Skeletal muscle cell (primary cell): ENCODE measurements at regions not wholly inside any gene's neighbourhood (a gene's known extent, or its start where the extent isn't known, plus 50 kb on each side); places are given as distances from the start of the nearest gene placed in this dataset.

Source experiments
- DNase-seq: peaks from one replicate; pipeline ENCODE4 v3.0.0-alpha.2; 2010; ENCODE audit warnings: low read depth
- H3K4me3 ChIP-seq: 2 replicates; pipeline ENCODE4 v1.5.1; 2011; ENCODE audit warnings: low read depth, mild to moderate bottlenecking, control low read depth, low read length, moderate library complexity

DNA sequence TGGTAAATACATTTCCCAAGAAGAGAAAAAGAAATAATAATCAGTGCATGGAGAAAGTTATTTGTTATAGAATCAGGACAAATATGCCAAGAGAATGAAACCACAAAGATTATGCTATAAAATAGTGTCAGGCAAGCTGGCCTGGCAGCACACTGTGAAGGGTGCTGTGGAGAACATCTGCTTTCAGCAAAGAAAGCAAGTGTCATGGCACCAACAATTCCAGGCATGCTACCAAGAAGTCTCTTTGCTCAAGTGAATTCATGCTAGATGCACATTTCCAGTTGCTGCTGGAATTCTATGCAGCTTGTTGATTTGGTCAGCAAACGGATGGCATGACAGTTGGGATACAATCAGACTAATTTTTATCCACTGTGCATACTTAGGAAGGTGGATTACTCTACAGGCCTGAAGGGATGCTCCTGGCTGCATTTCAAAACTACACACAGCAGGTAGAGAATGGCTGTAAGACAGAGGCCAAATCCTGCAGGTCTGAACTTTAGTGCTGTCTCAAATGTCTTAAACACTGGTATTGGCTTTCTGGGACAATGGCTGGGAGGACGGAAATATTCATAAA is 154.6 kb upstream of the FAT1 start:
- DNase-seq, result no peak
- no peak overlapping the region for H3K4me3 ChIP-seq

DNA sequence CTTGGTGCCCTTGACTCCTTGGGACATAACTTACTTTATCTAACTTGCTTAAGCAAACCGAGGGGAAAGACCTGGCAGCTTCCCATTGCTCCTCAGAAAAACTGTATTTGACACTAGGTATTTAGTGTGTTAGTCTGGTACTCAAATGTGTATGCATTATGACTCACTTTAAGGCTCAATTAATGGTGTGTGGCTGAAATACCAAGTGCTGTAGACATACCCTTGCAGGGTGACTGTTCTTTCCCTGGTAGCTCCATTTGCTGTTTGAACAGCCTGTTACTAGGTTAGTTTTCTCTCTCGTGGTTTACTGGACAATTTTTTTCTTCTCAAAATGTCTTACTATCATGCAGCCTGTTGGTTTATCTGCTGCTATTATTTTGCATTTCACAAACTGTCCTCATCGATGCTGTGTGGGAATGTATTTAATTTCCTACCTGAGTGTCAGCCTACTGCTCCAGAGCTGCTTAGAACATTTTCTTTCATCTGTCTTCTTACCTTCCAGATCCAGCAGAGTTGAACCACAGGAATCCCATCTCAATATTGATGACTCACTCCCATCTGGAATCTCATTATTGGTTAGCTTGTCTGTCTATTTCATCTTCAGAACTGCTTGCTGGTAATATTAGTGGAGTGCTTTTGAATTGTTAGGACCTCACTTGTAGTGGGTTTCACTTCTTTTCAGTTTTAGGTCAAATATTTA is 158.0 kb upstream of the FAT1 start:
- no peak overlapping the region for H3K4me3 ChIP-seq
- peak; percentile 47 for DNase-seq

GRCh38 chr4:186882293-186882692 is 158.6 kb upstream of the FAT1 start:
- no peak for DNase-seq
- H3K4me3 ChIP-seq, result no peak overlapping the region

DNA sequence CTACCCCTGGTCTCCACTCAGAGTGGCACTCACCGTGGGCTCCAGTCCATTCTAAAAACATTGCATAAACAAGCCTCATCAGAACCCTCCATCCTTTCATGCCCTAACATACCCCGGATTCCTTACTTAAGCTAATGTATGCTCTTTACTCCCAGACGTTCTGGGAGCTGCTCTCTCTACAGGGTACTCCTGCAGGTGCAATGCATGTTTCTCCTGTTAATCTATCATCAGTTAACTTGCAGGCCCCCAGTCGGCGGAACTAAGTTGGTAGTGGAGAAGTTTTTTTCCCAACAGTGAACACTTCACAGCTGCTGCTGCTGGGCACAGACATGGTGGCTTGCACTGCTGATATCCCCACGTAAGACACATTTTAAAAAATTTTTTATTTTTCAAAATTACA is 161.6 kb upstream of the FAT1 start:
- no peak for DNase-seq
- no peak overlapping the region for H3K4me3 ChIP-seq

DNA sequence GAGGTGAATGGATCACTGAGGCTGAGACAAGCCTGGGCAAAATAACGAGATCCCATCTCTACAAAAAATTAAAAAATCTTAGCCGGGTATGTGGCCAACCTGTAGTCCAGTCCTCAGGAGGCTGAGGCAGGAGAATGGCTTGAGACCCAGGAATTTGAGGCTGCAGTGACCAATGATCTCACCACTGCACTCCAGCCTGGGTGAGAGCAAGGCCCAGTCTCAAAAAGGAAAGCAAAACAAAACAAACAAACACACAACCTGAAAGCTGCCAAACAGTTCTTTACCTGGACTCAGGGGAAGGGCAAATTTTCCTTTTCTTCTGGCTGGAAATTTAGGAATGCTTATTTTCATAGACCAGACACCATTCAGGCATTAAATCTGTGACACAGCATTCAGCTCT is 163.1 kb upstream of the FAT1 start:
- no peak for DNase-seq
- no peak overlapping the region for H3K4me3 ChIP-seq

GRCh38 chr4:186887291-186887700 is 163.6 kb upstream of the FAT1 start:
- no peak overlapping the region for H3K4me3 ChIP-seq
- no peak for DNase-seq

- no peak overlapping the region for H3K4me3 ChIP-seq
- no peak for DNase-seq
Measured at GRCh38 chr4:186887752-186888151, 164.1 kb upstream of the FAT1 start.

DNA sequence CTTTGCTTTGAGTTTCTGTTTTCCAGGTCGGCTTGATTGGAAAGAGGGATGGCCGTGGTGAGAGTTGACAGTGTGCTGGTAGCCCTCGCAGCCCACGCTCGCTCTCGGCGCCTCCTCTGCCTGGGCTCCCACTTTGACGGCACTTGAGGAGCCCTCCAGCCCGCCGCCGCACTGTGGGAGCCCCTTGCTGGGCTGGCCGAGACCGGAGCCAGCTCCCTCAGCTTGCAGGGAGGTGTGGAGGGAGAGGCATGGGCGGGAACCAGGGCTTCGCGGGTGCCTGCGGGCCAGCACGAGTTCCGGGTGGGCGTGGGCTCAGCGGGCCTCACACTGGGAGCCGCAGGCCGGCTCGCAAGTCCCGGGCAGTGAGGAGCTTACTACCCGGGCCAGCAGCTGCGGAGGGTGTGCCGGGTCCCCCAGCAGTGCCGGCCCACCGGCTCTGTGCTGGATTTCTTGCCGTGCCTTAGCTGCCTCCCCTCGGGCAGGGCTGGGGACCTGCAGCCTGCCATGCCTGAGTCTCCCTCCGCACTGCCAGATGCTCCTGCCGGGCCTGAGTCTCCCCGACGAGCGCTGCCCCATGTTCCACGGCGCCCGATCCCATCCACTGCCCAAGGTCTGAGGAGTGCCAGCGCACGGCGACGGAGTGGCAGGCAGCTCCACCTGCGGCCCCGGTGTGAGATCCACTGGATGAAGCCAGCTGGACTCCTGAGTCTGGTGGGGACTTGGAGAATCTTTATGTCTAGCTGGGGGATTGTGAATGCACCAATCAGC is 166.4 kb upstream of the FAT1 start:
- no peak overlapping the region for H3K4me3 ChIP-seq
- DNase-seq, result no peak

- no peak for DNase-seq
Measured at GRCh38 chr4:186891859-186892486, 168.3 kb upstream of the FAT1 start.

GRCh38 chr4:186898367-186898766 is 174.7 kb upstream of the FAT1 start:
- no peak for DNase-seq
- no peak overlapping the region for H3K4me3 ChIP-seq

More at GRCh38 chr4:186891859-186892486, 168.3 kb upstream of the FAT1 start:
- no peak overlapping the region for H3K4me3 ChIP-seq

DNA sequence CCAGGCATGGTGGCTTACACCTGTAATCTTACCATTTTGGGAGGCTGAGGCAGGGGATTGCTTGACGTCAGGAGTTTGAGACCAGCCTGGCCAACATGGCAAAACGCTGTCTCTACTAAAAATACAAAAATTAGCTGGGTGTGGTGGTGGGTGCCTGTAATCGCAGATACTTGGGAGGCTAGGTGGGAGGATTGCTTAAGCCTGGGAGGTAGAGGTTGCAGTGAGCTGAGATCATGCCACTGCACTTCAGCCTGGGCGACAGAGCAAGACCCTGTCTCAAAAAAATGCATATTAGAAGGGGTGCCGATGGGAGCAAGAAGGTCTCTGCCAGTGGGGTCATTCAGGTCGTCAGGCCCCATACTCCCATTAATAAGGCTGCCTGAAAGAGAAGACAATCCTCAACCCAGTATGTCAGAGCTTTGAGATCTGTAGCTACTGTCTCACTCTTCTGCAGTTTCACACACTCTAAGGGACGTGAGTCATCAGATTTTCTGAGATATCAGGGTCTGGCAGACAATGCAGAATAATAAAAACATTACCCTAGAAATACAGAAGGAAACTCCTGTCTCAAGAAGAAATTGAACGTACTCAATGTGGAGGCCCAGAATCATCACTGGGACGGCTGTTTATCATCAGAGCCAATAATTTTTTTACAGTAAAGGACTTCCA is 176.7 kb upstream of the FAT1 start:
- H3K4me3 ChIP-seq, result no peak overlapping the region
- peak; percentile 59 for DNase-seq

GRCh38 chr4:186900984-186901383 is 177.3 kb upstream of the FAT1 start:
- no peak overlapping the region for H3K4me3 ChIP-seq
- no peak for DNase-seq

GRCh38 chr4:186901850-186902249 is 178.2 kb upstream of the FAT1 start:
- no peak for DNase-seq
- no peak overlapping the region for H3K4me3 ChIP-seq

DNA sequence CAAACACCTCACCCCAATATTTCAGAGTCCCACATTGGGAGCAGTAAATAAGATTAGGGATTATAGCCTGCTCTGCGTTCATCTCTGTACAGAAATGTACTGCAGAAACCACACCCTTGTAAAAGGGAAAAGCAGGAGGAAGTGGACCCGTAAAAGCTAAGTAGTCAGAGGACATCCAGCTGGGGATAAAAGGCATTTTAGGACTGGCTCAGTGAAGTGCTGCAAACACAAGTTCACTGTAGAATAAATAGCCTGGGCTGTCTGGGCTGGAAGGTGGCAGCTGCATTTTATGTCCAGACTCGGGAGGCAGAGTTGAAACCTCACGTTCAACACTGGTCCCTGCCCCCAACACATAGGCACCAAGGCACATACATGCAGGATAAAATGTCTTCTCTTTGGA is 178.7 kb upstream of the FAT1 start:
- no peak for DNase-seq
- no peak overlapping the region for H3K4me3 ChIP-seq

DNA sequence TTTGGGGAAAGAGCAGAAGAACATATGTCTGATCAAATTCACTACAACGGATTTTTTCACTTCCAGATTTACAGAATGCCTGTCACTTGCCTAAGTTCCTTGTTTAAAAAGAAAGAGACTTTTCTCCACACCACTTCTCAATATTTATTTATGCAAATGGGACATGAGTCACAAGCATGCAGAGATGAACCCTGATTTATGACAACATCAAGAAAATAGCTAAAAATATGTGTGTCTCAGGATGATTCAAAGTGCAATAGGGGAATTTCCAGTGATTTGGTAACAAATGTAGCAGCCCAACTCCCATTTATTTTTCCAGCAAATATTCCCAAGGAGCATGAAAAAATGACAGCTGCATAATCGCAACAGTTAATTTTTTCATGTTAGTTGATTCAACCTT is 180.4 kb upstream of the FAT1 start:
- H3K4me3 ChIP-seq, result no peak overlapping the region
- DNase-seq, result peak; percentile 72

DNA sequence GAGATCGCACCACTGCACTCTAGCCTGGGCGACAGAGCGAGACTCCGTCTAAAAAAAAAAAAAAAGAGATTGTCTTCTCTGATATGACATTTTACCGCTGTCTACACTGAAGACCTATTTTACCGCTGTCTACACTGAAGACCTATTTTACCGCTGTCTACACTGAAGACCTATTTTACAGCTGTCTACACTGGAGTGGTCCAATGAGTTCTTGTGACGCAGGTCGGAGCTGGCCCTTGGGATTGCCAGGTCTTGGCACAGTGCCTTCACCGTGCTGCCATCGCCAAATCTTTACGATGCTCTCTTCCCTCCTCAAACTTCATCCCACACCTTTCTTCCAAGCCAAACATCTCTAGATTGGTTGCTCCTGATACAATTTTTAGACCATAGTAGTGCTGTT is 183.1 kb upstream of the FAT1 start:
- no peak overlapping the region for H3K4me3 ChIP-seq
- no peak for DNase-seq

GRCh38 chr4:186910385-186910784 is 186.7 kb upstream of the FAT1 start:
- no peak for DNase-seq

DNA sequence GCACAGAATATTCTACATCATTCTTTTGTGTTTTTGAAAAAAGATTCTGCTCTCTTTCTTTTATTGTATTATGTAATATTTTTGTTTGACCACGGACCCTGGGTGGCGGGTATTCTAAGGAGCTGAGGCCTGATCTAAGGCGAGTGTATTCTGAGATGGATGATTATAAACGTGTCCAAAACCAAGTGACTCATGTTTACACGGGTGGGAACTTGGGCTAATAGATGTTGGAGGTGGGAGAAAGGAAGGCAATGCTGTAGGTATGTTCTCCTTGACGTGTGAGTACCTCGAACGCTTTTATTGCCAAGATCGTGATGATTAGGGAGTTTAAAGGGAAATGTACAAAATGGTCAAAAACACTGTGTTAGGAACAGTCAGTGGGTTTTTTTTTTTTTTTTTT is 188.9 kb upstream of the FAT1 start:
- no peak overlapping the region for H3K4me3 ChIP-seq
- DNase-seq, result no peak

More at GRCh38 chr4:186910385-186910784, 186.7 kb upstream of the FAT1 start:
- H3K4me3 ChIP-seq, result no peak overlapping the region

DNA sequence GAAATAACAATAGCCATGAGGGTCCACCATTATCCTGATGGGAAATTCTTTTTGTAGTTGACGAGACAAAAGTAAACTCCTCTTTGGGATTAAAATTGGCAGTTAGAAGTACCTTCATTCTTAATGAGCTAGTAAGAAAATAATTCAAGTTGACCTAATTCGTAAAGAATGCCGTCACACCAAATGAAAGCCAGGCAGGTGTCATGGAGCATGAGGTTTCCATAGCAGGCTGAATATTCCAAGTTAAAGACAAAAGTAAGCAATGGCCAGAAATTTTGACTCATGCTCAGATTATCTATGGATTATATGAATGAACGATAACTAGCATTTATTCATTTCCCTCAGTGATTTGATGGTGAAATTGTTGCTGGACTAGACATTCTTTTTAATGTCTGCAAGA is 192.2 kb upstream of the FAT1 start:
- no peak for DNase-seq
- H3K4me3 ChIP-seq, result no peak overlapping the region

- H3K4me3 ChIP-seq, result no peak overlapping the region
- no peak for DNase-seq
Measured at GRCh38 chr4:186917136-186917535, 193.5 kb upstream of the FAT1 start.
